IMR-90 (cell line): ENCODE measurements at regions not wholly inside any gene's neighbourhood (a gene's known extent, or its start where the extent isn't known, plus 50 kb on each side); places are given as distances from the start of the nearest gene placed in this dataset.

Experiments
- ATAC-seq: fragments of 200-7000 bp; cut with Tn5 transposase; 2 replicates; pipeline ENCODE4 v1.9.1; 2020; ENCODE audit warnings: low read depth, mild to moderate bottlenecking, moderate library complexity
- BruUV-seq: library from RNA; stranded (reverse); fragments of 400-500 nt; replicated peaks from 2 replicates; lab custom pipeline; 2021; lab: Mats Ljungman, UMichigan
- CTCF ChIA-PET: fragments of 300-600 bp; formaldehyde crosslinking; extraction: SDS; loops from one replicate; lab custom pipeline; 2021; ENCODE audit warnings: antibody characterized with exemption; lab: Yijun Ruan, JAX
- POLR2A ChIA-PET: fragments of 300-600 bp; sonication (Branson Sonifier 250); formaldehyde crosslinking; loops from one replicate; lab custom pipeline; 2022; ENCODE audit warnings: antibody characterized with exemption; ENCODE audit not compliant: unreplicated experiment; lab: Charles Lee
- DNase-seq: peaks from one replicate; pipeline ENCODE4 v3.0.0; 2013
- H2AFZ ChIP-seq: replicated peaks from 2 replicates; pipeline ENCODE3; 2013; ENCODE audit warnings: low read length, mild to moderate bottlenecking; ENCODE audit not compliant: poor library complexity
- H2AK5ac ChIP-seq: 2 replicates; pipeline ENCODE4 v1.6.1; 2013; ENCODE audit warnings: low read depth, low read length, inconsistent platforms
- H2AK9ac ChIP-seq: replicated peaks from 2 replicates; pipeline ENCODE3; 2013; ENCODE audit warnings: mild to moderate bottlenecking, low read depth, low read length, moderate library complexity; ENCODE audit not compliant: poor library complexity
- H2BK120ac ChIP-seq: 2 replicates; pipeline ENCODE4 v1.6.1; 2013; ENCODE audit warnings: low read depth, low read length, inconsistent platforms
- H2BK15ac ChIP-seq: 3 replicates; pipeline ENCODE4 v1.6.1; 2013; ENCODE audit warnings: low read depth, low read length, inconsistent platforms
- H2BK20ac ChIP-seq: 2 replicates; pipeline ENCODE4 v1.6.1; 2013; ENCODE audit warnings: low read depth, mild to moderate bottlenecking, inconsistent platforms, low read length, moderate library complexity
- H2BK5ac ChIP-seq: 2 replicates; pipeline ENCODE4 v1.6.1; 2013; ENCODE audit warnings: mild to moderate bottlenecking, low read depth, low read length, inconsistent platforms; ENCODE audit not compliant: poor library complexity, severe bottlenecking
- H3K14ac ChIP-seq: replicated peaks from 2 replicates; pipeline ENCODE4 v1.6.1; 2013; ENCODE audit warnings: low read depth, low read length, inconsistent platforms
- H3K18ac ChIP-seq: 2 replicates; pipeline ENCODE4 v1.6.1; 2013; ENCODE audit warnings: low read depth, low read length, control low read depth
- H3K23ac ChIP-seq: 2 replicates; pipeline ENCODE4 v1.6.1; 2013; ENCODE audit warnings: low read depth, low read length, inconsistent platforms
- H3K27ac ChIP-seq: 2 replicates; pipeline ENCODE4 v1.5.1; 2013; ENCODE audit warnings: mild to moderate bottlenecking, control low read depth, low read length; ENCODE audit not compliant: insufficient read depth
- H3K27me3 ChIP-seq: 2 replicates; pipeline ENCODE4 v1.6.1; 2013; ENCODE audit warnings: low read length; ENCODE audit not compliant: control insufficient read depth, insufficient read depth
- H3K36me3 ChIP-seq: 2 replicates; pipeline ENCODE4 v1.6.1; 2013; ENCODE audit warnings: low read length, mixed read lengths; ENCODE audit not compliant: control insufficient read depth, insufficient read depth
- H3K4ac ChIP-seq: 2 replicates; pipeline ENCODE4 v1.6.1; 2013; ENCODE audit warnings: low read depth, low read length, inconsistent platforms
- H3K4me1 ChIP-seq: 2 replicates; pipeline ENCODE4 v1.6.1; 2013; ENCODE audit warnings: low read length, mixed read lengths; ENCODE audit not compliant: control insufficient read depth, insufficient read depth
- H3K4me2 ChIP-seq: 2 replicates; pipeline ENCODE4 v1.6.1; 2013; ENCODE audit warnings: low read depth, mild to moderate bottlenecking, control low read depth, low read length, moderate library complexity
- H3K4me3 ChIP-seq: 2 replicates; pipeline ENCODE4 v1.5.1; 2013; ENCODE audit warnings: low read depth, mild to moderate bottlenecking, control low read depth, low read length, moderate library complexity; ENCODE audit not compliant: insufficient read depth
- H3K56ac ChIP-seq: 2 replicates; pipeline ENCODE4 v1.6.1; 2013; ENCODE audit warnings: low read length, inconsistent platforms; ENCODE audit not compliant: insufficient read depth; ENCODE audit errors: extremely low read depth
- H3K79me1 ChIP-seq, 2 experiments: 2 replicates each; pipeline ENCODE4 v1.6.1; 2013; ENCODE audit warnings: low read length in 2 of 2, inconsistent platforms in 1 of 2, low read depth in 1 of 2
- H3K9ac ChIP-seq: 2 replicates; pipeline ENCODE4 v1.6.1; 2013; ENCODE audit warnings: low read depth, low read length, control low read depth
- H3K9me1 ChIP-seq: 2 replicates; pipeline ENCODE4 v1.6.1; 2013; ENCODE audit warnings: low read length, inconsistent platforms; ENCODE audit not compliant: insufficient read depth
- H3K9me3 ChIP-seq: 2 replicates; pipeline ENCODE4 v1.6.1; 2013; ENCODE audit warnings: low read length; ENCODE audit not compliant: control insufficient read depth, insufficient read depth
- H4K20me1 ChIP-seq: 2 replicates; pipeline ENCODE4 v1.6.1; 2013; ENCODE audit warnings: low read length, inconsistent platforms; ENCODE audit not compliant: insufficient read depth
- H4K5ac ChIP-seq: 2 replicates; pipeline ENCODE4 v1.6.1; 2013; ENCODE audit warnings: mild to moderate bottlenecking, low read depth, low read length, control low read depth
- H4K8ac ChIP-seq, 2 experiments: 2 replicates each; pipeline ENCODE4 v1.6.1; 2013; ENCODE audit warnings: low read depth in 2 of 2, low read length in 2 of 2, control low read depth in 1 of 2, inconsistent platforms in 1 of 2
- H4K91ac ChIP-seq: 2 replicates; pipeline ENCODE4 v1.6.1; 2013; ENCODE audit warnings: low read depth, low read length, inconsistent platforms; ENCODE audit not compliant: insufficient read depth
- BHLHE40 ChIP-seq: fragments of 150-350 bp; IDR thresholded peaks from 2 replicates; pipeline ENCODE4 v1.6.1; 2016; ENCODE audit warnings: mild to moderate bottlenecking, low read depth, low read length
- CHD1 ChIP-seq: IDR thresholded peaks from 2 replicates; pipeline ENCODE4 v1.6.1; 2012; ENCODE audit warnings: low read depth, low read length, improper control_type of control experiment
- FOS ChIP-seq: fragments of 150-350 bp; IDR thresholded peaks from 2 replicates; pipeline ENCODE4 v1.6.1; 2016; ENCODE audit warnings: low read depth, low read length
- MAFK ChIP-seq: IDR thresholded peaks from 2 replicates; pipeline ENCODE4 v1.6.1; 2012; ENCODE audit warnings: low read depth, low read length, improper control_type of control experiment
- MAZ ChIP-seq: IDR thresholded peaks from 2 replicates; pipeline ENCODE4 v1.6.1; 2012; ENCODE audit warnings: low read depth, mild to moderate bottlenecking, low read length, improper control_type of control experiment, moderate library complexity, borderline replicate concordance
- MXI1 ChIP-seq: IDR thresholded peaks from 2 replicates; pipeline ENCODE4 v1.6.1; 2012; ENCODE audit warnings: low read depth, mild to moderate bottlenecking, low read length, moderate library complexity, borderline replicate concordance
- NFE2L2 ChIP-seq: fragments of 150-350 bp; IDR thresholded peaks from 2 replicates; pipeline ENCODE4 v1.6.1; 2016; ENCODE audit warnings: low read depth, mild to moderate bottlenecking, low read length
- POLR2A ChIP-seq: IDR thresholded peaks from 2 replicates; pipeline ENCODE4 v1.6.1; 2012; ENCODE audit warnings: mild to moderate bottlenecking, low read depth, low read length
- RCOR1 ChIP-seq: IDR thresholded peaks from 2 replicates; pipeline ENCODE4 v1.6.1; 2012; ENCODE audit warnings: mild to moderate bottlenecking, low read length, improper control_type of control experiment; ENCODE audit not compliant: insufficient replicate concordance
- RFX5 ChIP-seq: IDR thresholded peaks from 2 replicates; pipeline ENCODE4 v1.8.0; 2012; ENCODE audit warnings: low read depth, mild to moderate bottlenecking, low read length, moderate library complexity
- SMC3 ChIP-seq: fragments of 150-350 bp; IDR thresholded peaks from 2 replicates; pipeline ENCODE4 v1.6.1; 2016; ENCODE audit warnings: low read depth, mild to moderate bottlenecking, antibody characterized with exemption, low read length, moderate library complexity
- WGBS, 2 experiments: methylation state at CpG; one replicate each; pipeline versions ENCODE4 v1.1.5 to v1.1.7; 2013; ENCODE audit warnings: missing lambda C conversion rate in 2 of 2; ENCODE audit not compliant: insufficient read length in 1 of 2; ENCODE audit errors: extremely low coverage in 2 of 2; 5-methylcytosine and 5-hydroxymethylcytosine counted together
- dilution Hi-C: fragments of 300-500 bp; cut with HindIII; formaldehyde crosslinking; loops from one replicate; pipeline ENCODE4 v1.14.3; 2018; ENCODE audit warnings: low sequenced_read_pairs; ENCODE audit not compliant: unreplicated experiment
- in situ Hi-C: fragments of 300-500 bp; cut with MboI; formaldehyde crosslinking; loops from 3 replicates; pipeline ENCODE4 v1.14.3; 2019; ENCODE audit warnings: low sequenced_read_pairs, inconsistent platforms, mixed read lengths
- intact Hi-C: fragments of 100-400 bp; cut with micrococcal nuclease; formaldehyde crosslinking; loops from 2 replicates; pipeline ENCODE4 v1.10.0; 2022
- TF ChIP-seq, protein P1 (sequence below): fragments of 150-350 bp; IDR thresholded peaks from 2 replicates; pipeline ENCODE4 v1.6.1; 2016; ENCODE audit warnings: low read depth, mild to moderate bottlenecking, low read length, moderate library complexity, borderline replicate concordance
- TF ChIP-seq, protein P2 (sequence below): fragments of 150-350 bp; IDR thresholded peaks from 2 replicates; pipeline ENCODE4 v1.6.1; 2017; ENCODE audit warnings: mild to moderate bottlenecking, antibody characterized with exemption, low read length, low read depth

DNA sequence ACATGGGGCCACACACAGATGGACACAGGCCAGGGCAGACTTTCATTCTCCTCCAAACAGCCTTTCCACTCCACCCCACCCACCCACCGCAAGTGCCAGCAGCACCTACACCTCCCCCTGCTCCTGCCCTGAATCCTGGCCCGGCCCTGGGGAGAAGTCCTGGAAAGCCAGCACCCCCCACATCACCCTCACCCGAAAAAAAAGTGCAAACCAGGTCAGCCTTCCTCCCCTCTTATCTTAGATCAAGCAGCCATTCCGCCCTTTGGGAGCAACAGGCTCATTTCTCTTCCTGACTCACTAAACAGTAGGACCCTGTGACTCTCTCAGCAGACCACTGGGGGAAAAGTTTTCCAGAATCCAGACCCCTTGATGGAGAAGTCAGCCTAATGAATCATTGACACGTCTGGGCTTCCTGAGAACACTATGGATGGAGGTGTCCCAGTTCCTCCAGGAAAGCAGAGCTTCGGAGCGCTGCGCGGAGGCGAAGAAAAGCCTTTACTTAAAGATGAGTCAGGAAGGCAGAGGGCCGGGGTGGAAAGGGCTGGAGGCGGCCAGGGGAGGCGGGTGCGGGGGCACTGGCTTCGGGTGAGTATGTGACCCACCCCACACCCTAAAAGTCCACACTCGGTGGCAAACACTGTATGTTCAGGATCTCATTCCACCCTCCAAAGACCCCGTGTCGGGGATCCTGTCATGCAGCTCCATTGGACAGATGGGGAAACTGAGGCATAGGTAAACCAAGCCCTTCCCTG lies 588.7 kb downstream of the MATN1 start:
- Histone ChIP-seq H3K14ac (no peak overlapping the region), H2BK15ac (no peak overlapping the region), H3K56ac (no peak overlapping the region), H2BK20ac (no peak overlapping the region), H3K4ac (no peak overlapping the region), H2AFZ (no peak overlapping the region), H3K4me1 (no peaks in the 10 kb centered on the region), H4K5ac (no peak overlapping the region), H4K91ac (no peak overlapping the region), H4K8ac (no peak overlapping the region), H4K20me1 (no peaks in the 10 kb centered on the region), H3K79me1 (no peaks in the 10 kb centered on the region), H3K23ac (no peak overlapping the region), H3K9me3 (no peaks in the 10 kb centered on the region), H3K27ac (no peak overlapping the region), H3K9ac (no peak overlapping the region), H3K4me3 (no peak overlapping the region), H2AK9ac (no peak overlapping the region), H3K9me1 (no peaks in the 10 kb centered on the region), H3K27me3 (no peaks in the 10 kb centered on the region), H2BK5ac (no peak overlapping the region), H3K4me2 (no peak overlapping the region), H2AK5ac (no peak overlapping the region), H3K36me3 (no peaks in the 10 kb centered on the region), H2BK120ac (no peak overlapping the region), H3K18ac (no peak overlapping the region)
- no TSS peak for BruUV-seq
- DNase-seq = no peak
- CTCF ChIA-PET = no interaction called here
- 66% methylated on average over 5 of the region's 18 CpGs; no CpG with 5 or more reads in 1 of the 2 experiments for WGBS, 2 experiments
- dilution Hi-C loops (no loop called here), intact Hi-C loops (no loop called here), in situ Hi-C loops (no loop called here)
- no peak for TF ChIP-seq RCOR1
- TF ChIP-seq RFX5 = no peak
- TF ChIP-seq BHLHE40 = no peak
- TF ChIP-seq, protein P1, sequence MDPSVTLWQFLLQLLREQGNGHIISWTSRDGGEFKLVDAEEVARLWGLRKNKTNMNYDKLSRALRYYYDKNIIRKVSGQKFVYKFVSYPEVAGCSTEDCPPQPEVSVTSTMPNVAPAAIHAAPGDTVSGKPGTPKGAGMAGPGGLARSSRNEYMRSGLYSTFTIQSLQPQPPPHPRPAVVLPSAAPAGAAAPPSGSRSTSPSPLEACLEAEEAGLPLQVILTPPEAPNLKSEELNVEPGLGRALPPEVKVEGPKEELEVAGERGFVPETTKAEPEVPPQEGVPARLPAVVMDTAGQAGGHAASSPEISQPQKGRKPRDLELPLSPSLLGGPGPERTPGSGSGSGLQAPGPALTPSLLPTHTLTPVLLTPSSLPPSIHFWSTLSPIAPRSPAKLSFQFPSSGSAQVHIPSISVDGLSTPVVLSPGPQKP = no peak
- no peak for TF ChIP-seq NFE2L2
- TF ChIP-seq CHD1 = no peak
- TF ChIP-seq FOS = no peak
- no peak for TF ChIP-seq MAZ
- TF ChIP-seq MXI1 = no peak
- no peak for TF ChIP-seq POLR2A
- TF ChIP-seq, protein P2, sequence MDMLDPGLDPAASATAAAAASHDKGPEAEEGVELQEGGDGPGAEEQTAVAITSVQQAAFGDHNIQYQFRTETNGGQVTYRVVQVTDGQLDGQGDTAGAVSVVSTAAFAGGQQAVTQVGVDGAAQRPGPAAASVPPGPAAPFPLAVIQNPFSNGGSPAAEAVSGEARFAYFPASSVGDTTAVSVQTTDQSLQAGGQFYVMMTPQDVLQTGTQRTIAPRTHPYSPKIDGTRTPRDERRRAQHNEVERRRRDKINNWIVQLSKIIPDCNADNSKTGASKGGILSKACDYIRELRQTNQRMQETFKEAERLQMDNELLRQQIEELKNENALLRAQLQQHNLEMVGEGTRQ = no peak
- TF ChIP-seq MAFK = no peak
- TF ChIP-seq SMC3 = no peak
- ATAC-seq = no peak
- POLR2A ChIA-PET = no interaction called here
